CD14-positive monocyte (primary cell): ENCODE measurements at regions not wholly inside any gene's neighbourhood (a gene's known extent, or its start where the extent isn't known, plus 50 kb on each side); places are given as distances from the start of the nearest gene placed in this dataset.

Experiments
- DNase-seq, 3 donors: peaks; one replicate each; pipeline ENCODE4 v3.0.0-alpha.2; 2011 to 2022
- H2AFZ ChIP-seq: 2 replicates; pipeline ENCODE4 v1.6.0; 2012; ENCODE audit warnings: mild to moderate bottlenecking, low read depth, low read length, inconsistent platforms; ENCODE audit not compliant: insufficient read depth, poor library complexity, severe bottlenecking
- H3K27ac ChIP-seq, 2 donors: 1 replicate in 1 of 2; 2 replicates in 1 of 2; pipeline ENCODE4 v1.5.1; 2012 to 2013; ENCODE audit warnings: low read length in 2 of 2, control low read depth in 1 of 2, inconsistent platforms in 1 of 2, low read depth in 1 of 2, mild to moderate bottlenecking in 1 of 2
- H3K27me3 ChIP-seq, 2 donors: one replicate each; pipeline versions ENCODE4 v1.6.0 to v1.6.1; 2011 to 2013; ENCODE audit warnings: low read length in 2 of 2; ENCODE audit not compliant: control insufficient read depth in 2 of 2, insufficient read depth in 2 of 2
- H3K36me3 ChIP-seq, 2 donors: replicated peaks in 1 of 2; 1 replicate in 1 of 2; 2 replicates in 1 of 2; pipeline versions ENCODE4 v1.5.1 to v1.6.1; 2012 to 2013; ENCODE audit warnings: low read length in 2 of 2, control low read depth in 1 of 2, inconsistent platforms in 1 of 2, mild to moderate bottlenecking in 1 of 2; ENCODE audit not compliant: insufficient read depth in 2 of 2, control insufficient read depth in 1 of 2
- H3K4me1 ChIP-seq, 2 donors: 1 replicate in 1 of 2; 2 replicates in 1 of 2; pipeline versions ENCODE4 v1.5.1 to v1.6.1; 2012 to 2013; ENCODE audit warnings: low read length in 2 of 2, control low read depth in 1 of 2, inconsistent platforms in 1 of 2, mild to moderate bottlenecking in 1 of 2, moderate library complexity in 1 of 2; ENCODE audit not compliant: insufficient read depth in 2 of 2, control insufficient read depth in 1 of 2
- H3K4me2 ChIP-seq: replicated peaks from 2 replicates; pipeline ENCODE3; 2012; ENCODE audit warnings: low read length, moderate library complexity, mild to moderate bottlenecking; ENCODE audit not compliant: poor library complexity, severe bottlenecking; ENCODE audit errors: extremely low read depth
- H3K4me3 ChIP-seq, 3 experiments: fragments of 200-600 bp in 1 of 3; sonication (generic) in 1 of 3; replicated peaks in 1 of 3; 1 replicate in 2 of 3; 2 replicates in 1 of 3; pipeline ENCODE4 v1.5.1; 2011 to 2013; ENCODE audit warnings: low read length in 3 of 3, mild to moderate bottlenecking in 3 of 3, control low read depth in 2 of 3, low read depth in 2 of 3, inconsistent platforms in 1 of 3, moderate library complexity in 1 of 3
- H3K79me2 ChIP-seq: 2 replicates; pipeline ENCODE4 v1.6.0; 2012; ENCODE audit warnings: mild to moderate bottlenecking, control low read depth, inconsistent platforms, low read length, moderate library complexity; ENCODE audit not compliant: insufficient read depth
- H3K9ac ChIP-seq: 2 replicates; pipeline ENCODE4 v1.6.0; 2017; ENCODE audit warnings: low read length, mild to moderate bottlenecking; ENCODE audit not compliant: insufficient read depth, poor library complexity, severe bottlenecking
- H3K9me3 ChIP-seq, 2 donors: replicated peaks in 1 of 2; 1 replicate in 1 of 2; 2 replicates in 1 of 2; pipeline versions ENCODE4 v1.5.1 to v1.6.1; 2012 to 2013; ENCODE audit warnings: low read length in 2 of 2, control low read depth in 1 of 2; ENCODE audit not compliant: control insufficient read depth in 1 of 2, insufficient read depth in 1 of 2
- H4K20me1 ChIP-seq: 2 replicates; pipeline ENCODE4 v1.6.0; 2012; ENCODE audit warnings: mild to moderate bottlenecking, low read length, control low read depth, moderate library complexity; ENCODE audit not compliant: insufficient read depth
- H3K27ac Mint-ChIP-seq, 7 donors: one replicate each; pipeline ENCODE4 v1.8.0; 2020; ENCODE audit warnings: mild to moderate bottlenecking in 7 of 7, mixed read lengths in 7 of 7, moderate library complexity in 6 of 7, inconsistent platforms in 2 of 7
- H3K27me3 Mint-ChIP-seq, 3 donors: one replicate each; pipeline ENCODE4 v1.8.0; 2021 to 2022; ENCODE audit warnings: low read depth in 3 of 3, mild to moderate bottlenecking in 3 of 3, mixed read lengths in 3 of 3, moderate library complexity in 3 of 3, inconsistent platforms in 1 of 3
- H3K36me3 Mint-ChIP-seq, 2 donors: one replicate each; pipeline ENCODE4 v1.8.0; 2020; ENCODE audit warnings: mixed read lengths in 2 of 2, inconsistent platforms in 1 of 2, mild to moderate bottlenecking in 1 of 2
- H3K4me1 Mint-ChIP-seq: one replicate; pipeline ENCODE4 v1.8.0; 2020; ENCODE audit warnings: mild to moderate bottlenecking, mixed read lengths
- H3K4me3 Mint-ChIP-seq, 2 donors: one replicate each; pipeline ENCODE4 v1.8.0; 2020; ENCODE audit warnings: mild to moderate bottlenecking in 2 of 2, mixed read lengths in 2 of 2, moderate library complexity in 1 of 2
- H3K9me3 Mint-ChIP-seq, 7 donors: one replicate each; pipeline ENCODE4 v1.8.0; 2020 to 2022; ENCODE audit warnings: mixed read lengths in 7 of 7, mild to moderate bottlenecking in 6 of 7, moderate library complexity in 6 of 7, inconsistent platforms in 2 of 7
- WGBS: methylation state at CpG from one replicate; pipeline ENCODE4 v1.1.5; 2013; ENCODE audit warnings: missing lambda C conversion rate; ENCODE audit not compliant: insufficient coverage; 5-methylcytosine and 5-hydroxymethylcytosine counted together
- intact Hi-C, 2 donors: fragments of 100-400 bp; cut with micrococcal nuclease; formaldehyde crosslinking; loops; one replicate each; pipeline versions ENCODE4 v1.15.0 to v1.15.1; 2023
- TF ChIP-seq, protein P1 (sequence below): fragments of 200-600 bp; IDR thresholded peaks from one replicate; pipeline ENCODE4 v1.8.0; 2022; ENCODE audit warnings: antibody characterized with exemption, mild to moderate bottlenecking

GRCh38 chr10:107901076-107901475, 736.6 kb upstream of the SORCS1 start:
- Mint-ChIP-seq H3K4me3 (no peak overlapping the region), H3K4me1 (no peaks in the 10 kb centered on the region), H3K27ac (no peak overlapping the region), H3K27me3 (peaks cover 0 to 1% (median 0%) of the 10 kb centered on the region in 3 donors), H3K9me3 (no peaks in the 10 kb centered on the region), H3K36me3 (no peaks in the 10 kb centered on the region)
- TF ChIP-seq, protein P1, sequence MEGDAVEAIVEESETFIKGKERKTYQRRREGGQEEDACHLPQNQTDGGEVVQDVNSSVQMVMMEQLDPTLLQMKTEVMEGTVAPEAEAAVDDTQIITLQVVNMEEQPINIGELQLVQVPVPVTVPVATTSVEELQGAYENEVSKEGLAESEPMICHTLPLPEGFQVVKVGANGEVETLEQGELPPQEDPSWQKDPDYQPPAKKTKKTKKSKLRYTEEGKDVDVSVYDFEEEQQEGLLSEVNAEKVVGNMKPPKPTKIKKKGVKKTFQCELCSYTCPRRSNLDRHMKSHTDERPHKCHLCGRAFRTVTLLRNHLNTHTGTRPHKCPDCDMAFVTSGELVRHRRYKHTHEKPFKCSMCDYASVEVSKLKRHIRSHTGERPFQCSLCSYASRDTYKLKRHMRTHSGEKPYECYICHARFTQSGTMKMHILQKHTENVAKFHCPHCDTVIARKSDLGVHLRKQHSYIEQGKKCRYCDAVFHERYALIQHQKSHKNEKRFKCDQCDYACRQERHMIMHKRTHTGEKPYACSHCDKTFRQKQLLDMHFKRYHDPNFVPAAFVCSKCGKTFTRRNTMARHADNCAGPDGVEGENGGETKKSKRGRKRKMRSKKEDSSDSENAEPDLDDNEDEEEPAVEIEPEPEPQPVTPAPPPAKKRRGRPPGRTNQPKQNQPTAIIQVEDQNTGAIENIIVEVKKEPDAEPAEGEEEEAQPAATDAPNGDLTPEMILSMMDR = no peak
- Histone ChIP-seq H4K20me1 (no peaks in the 10 kb centered on the region), H3K27me3 (no peaks in the 10 kb centered on the region), H3K27ac (no peak overlapping the region), H3K9ac (no peak overlapping the region), H2AFZ (no peak overlapping the region), H3K9me3 (no peaks in the 10 kb centered on the region), H3K4me1 (no peaks in the 10 kb centered on the region), H3K79me2 (no peaks in the 10 kb centered on the region), H3K4me2 (no peak overlapping the region), H3K4me3 (no peak overlapping the region), H3K36me3 (no peaks in the 10 kb centered on the region)
- DNase-seq = no peak
- intact Hi-C loops = no loop called here
- 71% methylated on average over 1 of the region's 2 CpGs for WGBS

DNA sequence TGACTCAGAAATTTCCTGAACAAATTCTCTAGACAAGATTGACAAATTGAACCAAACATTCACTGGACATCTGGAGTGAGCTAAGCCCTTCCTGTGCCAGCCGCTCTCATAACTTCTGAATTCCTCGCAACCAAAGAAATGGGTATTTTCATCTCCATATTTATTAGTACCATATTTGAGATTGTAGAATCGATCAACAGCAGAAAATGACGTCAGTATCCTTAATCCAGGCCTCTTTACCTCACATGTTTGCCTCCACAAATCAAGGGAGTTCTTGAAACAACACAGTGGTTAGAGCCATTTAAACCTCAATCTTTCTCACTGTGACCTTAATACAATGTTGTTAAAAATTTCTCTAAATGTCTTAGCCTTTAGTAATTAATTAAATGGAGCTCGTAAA, 735.6 kb upstream of the SORCS1 start:
- DNase-seq = no peak
- WGBS = no CpG with 5 or more reads among the region's 5 CpGs
- H3K9me3 ChIP-seq = no peaks in the 10 kb centered on the region
- Mint-ChIP-seq H3K4me1 (no peaks in the 10 kb centered on the region), H3K36me3 (no peaks in the 10 kb centered on the region), H3K9me3 (no peaks in the 10 kb centered on the region), H3K4me3 (no peak overlapping the region), H3K27ac (no peak overlapping the region), H3K27me3 (peaks cover 0 to 3% (median 0%) of the 10 kb centered on the region in 3 donors)
- intact Hi-C loops = no loop called here
- H3K27ac ChIP-seq = no peak overlapping the region
- H3K27me3 ChIP-seq = no peaks in the 10 kb centered on the region
- no peak overlapping the region for H3K4me3 ChIP-seq
- no peak overlapping the region for H3K4me2 ChIP-seq
- H4K20me1 ChIP-seq = no peaks in the 10 kb centered on the region
- H3K79me2 ChIP-seq = no peaks in the 10 kb centered on the region
- H3K36me3 ChIP-seq = no peaks in the 10 kb centered on the region
- no peak overlapping the region for H3K9ac ChIP-seq
- no peaks in the 10 kb centered on the region for H3K4me1 ChIP-seq
- TF ChIP-seq, protein P1 = no peak
- H2AFZ ChIP-seq = no peak overlapping the region
